Stimulated activated naive CD8-positive, alpha-beta T cell treated with anti-CD3 and anti-CD28 coated beads, Interleukin-15, Interleukin-2, amounts not matched to agents 100 U/mL and 50 U/mL, for 24 hours (primary cell): ENCODE measurements at regions not wholly inside any gene's neighbourhood (a gene's known extent, or its start where the extent isn't known, plus 50 kb on each side); places are given as distances from the start of the nearest gene placed in this dataset.
"Not testable (repeated sequence)": the region's sequence is repeated elsewhere in the genome, so short reads cannot be mapped to it uniquely, and the experiment has no call there.

Experiments used
- ATAC-seq: fragments of 150-1000 bp; cut with Tn5 transposase; one replicate; pipeline ENCODE4 v1.10.0; 2021
- DNase-seq: peaks from one replicate; pipeline ENCODE4 v3.0.0; 2021

DNA sequence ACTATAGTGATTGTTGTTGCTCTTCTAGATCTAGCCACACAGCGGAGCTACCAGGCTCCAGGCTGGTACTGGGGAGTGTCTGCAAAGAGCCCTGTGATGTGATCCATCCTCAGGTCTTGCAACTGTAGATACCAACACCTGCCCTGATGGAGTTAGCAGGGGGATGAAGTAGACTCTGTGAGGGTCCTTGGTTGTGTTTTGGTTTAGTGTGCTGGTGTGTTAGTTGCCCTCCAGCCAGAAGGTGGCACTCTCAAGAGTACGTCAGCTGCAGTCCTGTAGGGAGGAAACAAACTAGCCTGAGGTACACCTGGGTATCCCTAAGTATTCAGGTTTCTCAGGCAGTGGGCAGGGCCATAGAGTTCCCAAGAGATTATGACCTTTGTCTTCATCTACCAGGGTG lies 81.2 kb upstream of the TMPRSS2 start:
- no peak for DNase-seq
- ATAC-seq = no peak

DNA sequence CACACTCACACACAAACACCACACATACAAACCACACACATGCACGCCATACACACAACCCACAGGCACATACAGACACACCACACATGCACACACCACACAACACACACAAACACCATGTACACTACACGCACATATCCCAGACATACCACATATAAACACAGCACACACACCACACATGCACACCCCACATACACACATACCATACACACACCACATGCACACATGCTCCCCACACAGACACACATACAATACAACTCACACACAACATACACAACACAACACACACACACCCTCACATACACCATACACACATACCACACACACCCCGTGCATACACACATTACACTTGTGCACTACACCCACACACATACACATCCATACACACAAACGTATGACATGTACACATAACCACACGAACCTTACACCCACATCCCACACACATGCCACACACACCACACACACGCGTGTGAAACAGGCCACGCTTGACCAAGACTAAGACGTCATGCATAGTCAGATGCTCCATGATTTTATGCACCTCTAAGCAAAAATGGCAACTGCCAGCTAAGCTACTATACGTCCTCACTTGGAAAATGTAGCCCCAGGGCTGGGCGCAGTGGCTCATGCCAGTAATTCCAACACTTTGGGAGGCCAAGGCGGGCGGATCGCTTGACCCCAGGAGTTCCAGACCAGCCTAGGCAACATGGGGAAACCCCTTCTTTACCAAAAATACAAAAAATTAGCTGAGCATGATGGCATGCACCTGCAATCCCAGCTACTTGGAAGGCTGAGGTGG lies 77.4 kb upstream of the TMPRSS2 start:
- DNase-seq (no peak), ATAC-seq (no peak)

DNA sequence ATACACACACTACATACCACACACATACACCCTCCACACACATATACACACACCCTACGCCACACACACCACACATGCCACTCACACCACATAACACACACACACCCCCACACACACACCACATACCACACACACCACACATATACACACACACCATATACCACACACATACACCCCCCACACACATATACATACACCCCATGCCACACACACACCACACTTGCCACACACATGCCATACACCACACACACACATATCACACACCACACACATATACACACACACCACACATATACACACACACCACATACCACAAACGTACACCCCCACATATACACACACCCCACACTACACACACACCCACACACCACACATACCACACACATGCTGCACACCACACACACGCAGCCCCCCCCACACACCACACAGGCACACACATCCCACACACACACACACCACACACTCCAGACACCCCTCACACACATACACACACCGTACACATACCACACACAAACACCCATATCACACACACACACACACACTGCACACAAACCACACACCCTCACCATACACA lies 76.7 kb upstream of the TMPRSS2 start:
- no peak for DNase-seq
- no peak for ATAC-seq

DNA sequence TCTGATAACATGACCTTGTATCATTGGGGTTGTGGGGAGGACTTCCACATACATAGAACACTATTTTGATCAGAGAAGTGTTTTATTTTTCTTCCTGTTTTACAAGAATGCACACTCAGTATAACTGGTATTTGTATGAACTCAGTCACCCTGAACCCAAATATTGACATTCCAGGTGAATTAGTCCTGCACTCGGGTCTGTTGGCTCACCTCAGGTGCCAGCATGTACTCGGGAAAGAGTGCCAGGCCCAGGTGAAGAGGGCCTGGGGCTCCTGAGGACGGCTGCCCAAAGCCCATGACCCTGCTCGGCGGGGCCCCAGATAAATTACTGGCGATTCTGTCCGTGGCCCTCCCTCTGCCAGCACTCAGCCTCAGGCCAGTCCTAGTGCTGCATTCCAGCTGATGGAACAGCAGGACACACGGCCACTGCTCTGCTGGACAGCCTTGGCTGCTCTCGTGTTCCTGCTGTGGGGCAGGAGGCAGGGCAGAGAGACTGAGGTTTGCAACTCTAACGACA lies 75.4 kb upstream of the TMPRSS2 start:
- ATAC-seq (no peak), DNase-seq (no peak)

DNA sequence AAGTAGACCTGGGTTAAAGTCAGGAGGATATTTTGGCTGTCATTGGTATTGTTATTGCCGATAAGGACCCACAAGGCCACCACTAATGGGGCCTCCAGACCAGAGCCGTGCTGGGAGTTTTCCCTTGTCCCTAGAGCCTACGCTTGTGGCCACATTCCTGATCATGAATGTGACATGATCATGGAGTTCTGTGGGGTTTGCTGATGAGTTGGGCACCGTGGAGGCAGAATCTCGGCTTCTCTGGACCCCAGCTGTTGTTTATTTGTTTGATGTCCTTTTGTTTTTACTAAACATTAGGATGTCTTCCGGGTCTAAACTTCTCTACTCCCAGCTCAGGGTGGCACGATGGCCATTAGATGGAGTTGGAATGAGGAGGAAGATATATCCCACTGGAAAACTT lies 74.9 kb upstream of the TMPRSS2 start:
- no peak for DNase-seq
- no peak for ATAC-seq

DNA sequence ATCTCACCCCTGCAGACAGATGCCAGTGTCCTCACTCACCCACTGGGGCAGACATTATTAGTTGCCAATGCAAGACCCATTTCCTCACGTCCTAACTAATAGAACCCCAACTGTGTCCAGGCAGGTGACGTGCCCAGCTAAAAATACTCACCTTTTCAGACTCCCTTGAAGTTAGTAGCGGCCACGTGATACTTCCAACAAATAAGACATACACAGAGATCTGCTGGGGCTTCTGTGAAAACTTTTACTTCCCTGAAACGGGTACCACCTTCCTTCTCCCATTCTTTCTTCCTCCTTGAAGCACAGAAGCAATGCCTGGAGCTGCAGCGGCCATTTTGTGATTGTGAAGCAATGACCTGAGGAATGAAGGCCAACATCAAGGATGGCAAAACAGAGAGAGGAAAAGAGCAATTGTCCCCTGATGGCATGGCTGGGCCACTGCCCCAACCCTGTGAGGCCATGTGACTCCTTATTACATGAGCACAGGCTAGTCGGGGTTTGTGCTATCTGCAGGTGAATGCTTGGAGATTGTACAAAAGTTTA lies 74.4 kb upstream of the TMPRSS2 start:
- DNase-seq = no peak
- ATAC-seq = no peak

DNA sequence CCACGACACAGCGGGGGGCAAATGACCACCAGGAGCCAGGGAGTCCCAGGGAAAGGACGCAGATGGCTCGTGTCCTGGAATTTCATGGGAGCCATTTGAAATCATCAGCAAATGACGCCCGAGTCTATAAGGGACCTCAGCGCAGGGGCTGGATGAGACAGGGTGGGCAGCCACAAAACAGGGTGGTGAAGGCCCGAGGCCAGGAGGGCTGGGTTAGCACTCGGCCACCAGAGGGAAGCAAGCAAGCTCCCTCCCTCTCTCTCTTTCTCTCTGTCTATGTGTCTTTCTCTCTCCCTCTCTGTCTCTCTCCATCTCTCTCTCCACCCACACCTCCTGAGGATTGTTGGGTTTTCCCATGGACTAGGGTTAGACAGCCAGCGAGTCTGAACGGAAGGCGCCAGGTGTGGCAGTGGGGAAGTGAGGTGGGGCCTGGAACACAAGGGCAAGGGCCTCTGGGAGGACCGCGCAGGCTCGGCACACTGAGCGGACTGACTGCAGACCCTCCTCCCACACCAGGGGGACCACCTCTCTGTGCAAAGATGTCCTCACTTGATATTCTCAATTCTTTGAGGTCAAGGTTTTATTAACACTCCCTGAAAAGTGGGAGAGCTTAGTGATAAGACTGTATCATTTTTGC lies 73.8 kb upstream of the TMPRSS2 start:
- DNase-seq = no peak
- ATAC-seq = no peak

DNA sequence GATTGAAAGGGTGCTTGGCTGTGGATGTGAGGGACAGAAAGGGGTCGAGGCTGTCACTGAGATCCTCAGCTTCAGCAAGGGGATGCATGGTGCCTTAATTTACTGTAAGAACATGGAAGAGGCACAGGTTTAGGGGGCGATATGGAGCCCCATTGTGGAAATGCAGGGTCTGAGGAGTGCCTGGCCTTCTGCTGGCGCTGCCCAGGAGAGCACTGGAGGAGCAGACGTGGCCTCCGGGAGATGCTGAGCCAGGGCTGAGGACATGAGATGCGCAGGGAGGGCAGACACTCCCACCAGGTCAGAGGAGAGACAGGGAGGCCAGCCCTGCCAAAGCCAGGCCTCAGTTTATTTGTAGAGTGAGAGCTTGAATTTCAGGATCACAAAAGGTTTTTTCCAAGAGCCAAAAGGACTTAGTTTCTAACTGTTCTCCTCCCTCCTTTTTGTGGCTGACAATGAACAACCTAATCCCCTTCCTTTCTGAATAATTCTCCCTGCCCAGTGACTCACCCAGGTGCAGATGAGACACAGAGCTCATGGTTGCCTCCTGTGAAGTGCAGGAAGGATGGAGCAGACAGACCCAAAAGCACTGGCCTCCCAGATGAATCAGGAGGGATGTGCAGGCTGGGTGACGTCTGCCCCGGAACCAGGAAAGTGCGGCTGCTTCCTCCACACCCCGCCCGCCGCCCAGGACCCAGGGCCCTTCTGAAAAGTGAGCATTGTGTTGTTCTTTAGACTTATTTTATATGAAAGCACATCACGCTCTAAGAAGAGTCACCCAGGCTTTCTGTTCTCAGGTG lies 73.0 kb upstream of the TMPRSS2 start:
- ATAC-seq (no peak), DNase-seq (no peak)

DNA sequence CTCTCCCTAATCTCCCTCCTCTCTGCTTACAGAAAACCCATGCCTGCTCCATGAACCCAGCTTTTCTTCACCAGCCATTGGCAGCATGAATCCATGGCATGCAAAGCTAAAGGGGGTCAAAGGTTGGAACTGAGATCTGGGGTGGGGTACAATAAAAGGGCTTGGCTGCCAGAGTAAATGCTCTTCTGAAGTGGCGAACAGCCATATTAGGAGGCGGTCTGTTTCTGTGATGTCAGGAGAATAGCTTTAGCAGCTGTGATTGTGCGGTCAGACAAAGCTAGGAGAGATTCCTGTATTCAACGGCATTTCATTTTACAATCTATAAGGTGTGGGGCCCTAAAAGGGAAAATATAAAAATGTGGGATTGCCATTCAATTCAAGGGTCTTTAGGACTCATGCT lies 71.7 kb upstream of the TMPRSS2 start:
- ATAC-seq = no peak
- DNase-seq = no peak

DNA sequence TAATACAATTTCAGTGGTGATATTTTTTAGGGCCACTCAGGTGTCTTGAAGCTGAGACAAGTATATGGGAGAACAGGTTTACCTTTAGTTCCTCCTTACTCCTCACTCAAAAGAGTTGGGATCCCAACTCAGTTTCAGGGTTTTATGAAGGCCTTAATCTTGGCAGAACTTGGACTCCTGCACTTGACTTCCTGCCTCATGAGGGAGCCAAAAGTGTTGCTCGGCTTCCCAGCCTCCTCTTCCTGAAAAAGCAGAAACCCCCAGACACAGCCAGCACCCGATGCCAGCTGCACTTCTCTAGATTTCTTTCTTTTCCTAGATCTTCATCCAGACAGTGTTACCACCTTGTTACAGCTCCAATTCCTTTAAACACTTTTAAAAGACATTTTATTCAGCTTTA lies 70.8 kb upstream of the TMPRSS2 start:
- DNase-seq = no peak
- ATAC-seq = no peak

DNA sequence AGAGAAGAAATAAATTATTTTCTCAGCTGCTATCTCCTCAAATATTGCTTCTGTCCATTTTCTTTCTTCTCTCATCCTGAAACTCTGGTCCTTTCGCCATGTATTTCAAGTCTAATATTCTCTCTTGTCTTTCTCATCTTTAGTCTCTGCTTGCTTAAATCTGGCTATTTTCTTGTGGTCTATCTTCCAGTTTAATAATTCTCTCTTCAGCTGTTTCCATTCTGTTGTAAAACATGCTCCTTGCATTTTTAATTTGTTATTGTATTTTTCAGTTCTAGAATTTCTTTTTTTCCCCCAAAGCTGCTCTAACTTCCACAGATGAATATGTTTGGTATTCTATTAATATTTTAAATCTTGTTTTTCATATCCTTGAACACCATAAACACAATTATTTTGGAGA lies 70.1 kb upstream of the TMPRSS2 start:
- no peak for DNase-seq
- no peak for ATAC-seq

DNA sequence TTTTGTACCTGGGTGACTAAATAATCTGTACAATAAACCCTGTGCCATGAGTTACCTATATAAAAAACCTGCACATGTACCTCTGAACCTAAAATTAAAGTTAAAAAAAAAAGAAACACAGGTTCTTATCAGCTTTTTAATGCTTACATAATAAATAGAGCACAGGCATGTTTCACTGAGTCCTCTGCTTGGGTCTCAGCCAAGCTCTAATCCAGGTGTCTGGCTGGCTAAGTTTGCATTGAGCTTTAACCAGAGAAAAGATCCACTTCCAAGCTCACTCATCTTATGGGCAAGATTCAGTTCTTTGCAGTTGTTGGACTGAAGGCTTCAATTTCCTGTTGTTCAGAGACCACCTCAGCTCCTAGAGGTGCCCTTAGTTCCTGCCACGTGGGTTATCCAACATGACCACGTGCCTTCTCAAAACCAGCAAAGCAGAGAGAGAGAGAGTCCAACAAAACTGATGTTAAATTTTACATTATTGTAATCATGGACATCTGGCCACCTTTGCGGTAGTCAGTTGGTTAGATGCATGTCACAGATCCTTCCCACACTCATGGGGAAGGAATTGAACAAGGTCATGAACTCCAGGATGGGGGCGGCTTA lies 68.2 kb upstream of the TMPRSS2 start:
- ATAC-seq = no peak
- DNase-seq = no peak

DNA sequence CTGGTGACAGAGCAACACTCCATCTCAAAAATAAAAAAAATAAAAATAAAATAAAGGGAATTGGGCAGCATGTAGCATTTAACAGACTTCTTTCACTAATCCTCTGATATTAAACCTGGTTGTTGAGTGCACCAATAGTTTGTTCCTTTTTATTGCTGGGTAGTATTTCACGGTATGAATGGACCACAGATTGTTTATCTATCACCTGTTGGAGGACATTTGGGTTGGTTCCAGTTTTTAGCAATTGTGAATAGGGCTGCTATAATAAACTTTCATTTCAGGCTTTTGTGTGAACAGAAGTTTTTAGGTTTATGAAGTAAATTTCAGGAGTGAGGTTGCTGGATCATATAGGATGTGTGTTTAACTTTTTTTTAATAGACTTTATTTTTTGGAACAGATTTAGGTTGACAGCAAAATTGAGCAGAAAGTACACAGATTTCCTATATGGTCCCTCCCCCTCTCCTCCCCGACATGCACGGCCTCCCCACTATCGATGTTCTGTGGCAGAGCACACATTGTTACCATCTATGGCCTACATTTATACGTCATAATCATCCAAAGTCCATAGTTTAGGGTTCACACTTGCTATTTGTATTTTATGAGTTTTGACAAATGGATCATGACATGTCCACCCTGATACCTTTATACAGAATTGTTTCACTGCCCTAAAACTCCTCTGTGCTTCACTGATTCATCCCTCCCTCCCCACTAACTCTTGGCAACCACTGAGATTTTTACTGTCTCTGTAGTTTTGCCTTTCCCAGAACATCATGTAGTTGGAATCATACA lies 66.1 kb upstream of the TMPRSS2 start:
- no peak for DNase-seq
- no peak for ATAC-seq

DNA sequence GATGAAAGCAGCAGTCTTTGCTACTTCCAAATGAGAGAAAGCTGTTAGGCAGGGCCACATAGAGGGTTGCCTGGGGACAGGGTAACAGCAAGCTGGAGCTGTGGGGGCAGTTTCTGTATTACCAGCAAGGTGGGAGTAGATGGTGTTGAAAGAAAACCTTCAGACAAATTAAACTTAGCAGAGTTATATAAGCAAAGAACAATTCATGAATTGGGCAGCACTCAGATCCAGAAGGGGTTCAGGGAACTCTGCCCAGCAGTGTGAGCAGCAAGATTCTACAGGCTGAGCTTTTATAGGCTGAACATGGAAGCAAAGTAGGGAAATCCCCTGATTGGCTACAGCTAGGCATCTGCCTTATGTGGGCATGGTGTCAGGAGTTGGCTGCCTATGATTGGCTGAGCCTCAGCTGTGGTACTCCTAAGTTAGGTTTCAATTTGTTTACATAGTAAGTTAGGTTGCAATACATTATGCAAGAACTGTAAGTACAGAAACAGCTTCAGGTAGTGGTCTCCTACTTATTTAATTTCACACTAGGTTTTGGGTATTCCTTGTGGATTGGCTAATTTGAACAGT lies 64.1 kb upstream of the TMPRSS2 start:
- DNase-seq (no peak), ATAC-seq (no peak)

DNA sequence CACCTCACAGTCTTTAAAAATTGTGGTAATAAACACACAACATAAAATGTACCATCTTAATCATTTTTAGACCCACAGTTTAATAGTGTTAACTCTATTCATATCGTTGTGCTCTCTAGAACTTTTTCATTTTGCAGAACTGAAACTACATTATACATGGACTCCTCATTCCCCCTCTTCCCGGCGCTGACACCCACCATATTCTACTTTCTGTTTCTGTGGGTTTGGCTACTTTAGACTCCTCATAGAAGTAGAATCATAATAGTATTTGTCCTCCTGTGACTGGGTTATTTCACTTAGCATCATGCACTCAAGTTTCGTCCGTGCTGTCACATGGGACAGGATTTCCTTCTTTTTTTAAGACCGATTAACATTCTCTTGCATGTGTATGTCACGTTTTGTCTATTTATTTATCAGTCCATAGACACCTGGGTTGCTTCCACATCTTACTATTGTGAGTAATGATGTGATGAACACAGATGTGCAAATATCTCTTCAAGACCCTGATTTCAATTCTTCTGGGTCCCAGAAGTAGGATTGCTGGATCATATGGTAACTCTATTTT lies 62.9 kb upstream of the TMPRSS2 start:
- ATAC-seq (no peak), DNase-seq (no peak)

DNA sequence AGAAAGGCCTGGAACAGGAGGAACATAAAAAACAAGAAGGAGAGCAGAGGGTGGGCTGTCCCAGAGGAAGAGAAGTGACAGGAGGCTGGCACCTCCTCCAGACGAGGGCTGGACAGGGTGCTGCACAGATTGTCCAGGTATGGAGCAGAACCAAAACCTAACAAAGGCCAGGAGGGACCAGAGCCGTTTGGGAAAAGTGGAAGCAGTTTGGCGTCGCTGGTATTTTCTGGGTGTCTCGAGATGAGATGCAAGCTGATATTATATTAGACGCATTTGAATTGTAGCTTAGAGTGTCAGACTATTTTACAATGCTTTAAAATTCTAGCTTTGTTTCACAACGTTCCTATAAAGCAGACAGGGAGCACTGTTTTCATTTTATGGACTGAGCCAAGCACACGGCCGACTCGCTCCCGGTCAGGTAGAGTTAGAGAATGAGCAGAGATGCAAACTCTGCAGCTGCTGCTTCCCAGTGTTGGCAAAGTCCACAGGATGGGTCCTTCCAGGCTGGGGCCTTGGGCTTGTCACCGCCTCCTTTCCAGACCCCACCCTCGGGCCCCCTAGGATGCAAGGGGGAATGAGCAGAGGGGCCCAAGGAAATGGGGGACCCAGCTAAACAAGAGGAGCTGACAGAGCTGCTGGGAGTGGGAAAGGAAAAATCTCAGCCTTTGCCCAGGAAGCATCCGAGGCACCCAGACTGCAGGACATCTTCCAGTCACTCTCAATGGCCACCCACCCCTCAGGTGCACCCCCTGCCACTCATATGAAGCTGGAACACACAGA lies 60.8 kb upstream of the TMPRSS2 start:
- no peak for DNase-seq
- ATAC-seq = no peak

DNA sequence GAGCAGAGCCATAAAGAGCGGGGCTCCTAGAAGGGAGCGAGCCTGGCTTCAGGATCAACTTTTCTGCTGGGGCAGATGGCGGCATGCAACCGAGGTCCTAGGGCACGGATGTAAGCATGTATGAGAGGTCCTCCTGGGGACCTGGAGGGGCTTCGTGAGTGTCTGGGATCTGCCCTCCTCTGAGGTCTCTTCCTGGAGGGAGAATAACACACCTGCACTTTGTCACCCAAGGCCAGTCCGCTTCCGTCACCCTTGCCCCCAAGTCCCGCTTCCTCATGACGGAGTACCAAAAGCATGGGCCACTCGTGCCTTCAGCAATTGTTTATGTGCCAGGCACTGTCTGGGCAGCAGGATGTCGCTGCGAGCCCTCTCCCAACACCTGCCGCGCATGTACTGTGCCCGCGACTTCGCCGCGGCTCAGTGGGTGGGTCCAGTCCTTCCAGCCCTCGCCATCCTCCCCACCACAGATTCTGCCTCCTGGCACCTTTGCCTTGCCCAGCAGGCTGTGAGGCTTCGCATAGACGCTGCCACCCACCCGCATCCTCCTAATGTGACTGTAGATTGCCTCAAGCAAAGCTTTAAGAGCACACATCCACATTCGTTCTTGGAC lies 60.0 kb upstream of the TMPRSS2 start:
- DNase-seq (no peak), ATAC-seq (no peak)

DNA sequence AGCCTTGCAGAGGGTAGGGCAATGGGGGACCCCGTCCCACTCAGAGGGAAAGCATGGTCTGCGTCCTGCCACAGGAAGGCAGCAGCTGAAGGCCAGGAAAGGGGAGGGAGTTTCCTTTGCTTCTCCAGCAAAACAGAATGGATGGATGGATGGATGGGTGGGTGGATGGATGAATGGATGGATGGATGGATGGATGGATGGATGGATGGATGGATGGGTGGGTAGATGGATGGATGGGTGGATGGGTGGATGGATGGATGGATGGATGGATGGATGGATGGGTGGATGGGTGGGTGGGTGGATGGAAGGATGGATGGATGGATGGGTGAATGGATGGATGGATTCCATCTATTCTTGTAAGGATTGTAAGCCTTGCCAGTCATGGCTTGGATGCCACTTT lies 59.3 kb upstream of the TMPRSS2 start:
- not testable (repeated sequence) for ATAC-seq, DNase-seq

DNA sequence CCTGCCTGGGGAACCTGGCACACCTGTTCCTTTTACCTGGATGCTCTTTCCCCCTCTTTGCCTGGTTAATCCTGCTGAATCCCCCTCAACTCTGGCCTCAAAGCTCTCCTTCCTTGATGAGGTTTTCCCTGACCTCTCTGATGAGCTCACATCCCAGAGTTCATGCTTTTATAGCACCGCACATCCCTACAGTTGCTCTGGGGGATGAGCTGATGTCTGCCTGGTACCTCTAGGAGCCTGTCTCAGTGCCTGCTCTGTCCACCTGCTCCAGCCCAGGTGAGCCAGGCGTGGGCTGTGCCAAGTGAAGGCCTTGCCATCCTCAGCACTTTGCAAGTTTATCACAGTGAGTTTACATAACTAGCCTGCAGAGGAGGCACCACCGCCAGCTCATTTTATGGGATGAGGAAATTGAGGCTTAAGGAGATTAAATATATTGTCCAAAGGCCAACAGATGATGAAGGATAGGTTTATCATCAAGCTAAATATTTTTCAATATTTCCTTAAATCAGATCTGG lies 58.6 kb upstream of the TMPRSS2 start:
- no peak for DNase-seq
- ATAC-seq = no peak
